SW480 (cell line): ENCODE measurements at regions not wholly inside any gene's neighbourhood (a gene's known extent, or its start where the extent isn't known, plus 50 kb on each side); places are given as distances from the start of the nearest gene placed in this dataset.
"Not testable (repeated sequence)": the region's sequence is repeated elsewhere in the genome, so short reads cannot be mapped to it uniquely, and the experiment has no call there.

Experiments
- DNase-seq: peaks from one replicate; pipeline ENCODE4 v3.0.0-alpha.2; 2016; ENCODE audit warnings: low spot score

GRCh38 chr17:54361073-54361472 lies 538.3 kb downstream of the KIF2B start:
- not testable (repeated sequence) for DNase-seq

- no peak for DNase-seq
Observed at GRCh38 chr17:54368906-54369305, 531.7 kb upstream of the TOM1L1 start.

- no peak for DNase-seq
Observed at GRCh38 chr17:54372069-54372749, 528.4 kb upstream of the TOM1L1 start.

GRCh38 chr17:54373970-54374369 lies 526.7 kb upstream of the TOM1L1 start:
- no peak for DNase-seq

- DNase-seq: not testable (repeated sequence)
Observed at GRCh38 chr17:54376409-54376808, 524.2 kb upstream of the TOM1L1 start.

- DNase-seq: no peak
Observed at GRCh38 chr17:54381482-54381881, 519.2 kb upstream of the TOM1L1 start.

GRCh38 chr17:54404259-54404658 lies 496.4 kb upstream of the TOM1L1 start:
- DNase-seq: no peak

GRCh38 chr17:54405826-54406225 lies 494.8 kb upstream of the TOM1L1 start:
- DNase-seq: no peak

- DNase-seq: no peak
Observed at GRCh38 chr17:54408731-54409130, 491.9 kb upstream of the TOM1L1 start.

GRCh38 chr17:54418467-54418866 lies 482.2 kb upstream of the TOM1L1 start:
- no peak for DNase-seq

GRCh38 chr17:54425671-54426070 lies 475.0 kb upstream of the TOM1L1 start:
- DNase-seq: no peak

GRCh38 chr17:54426296-54426886 lies 474.3 kb upstream of the TOM1L1 start:
- peak; percentile 20 for DNase-seq

- DNase-seq: no peak
Observed at GRCh38 chr17:54435966-54436365, 464.7 kb upstream of the TOM1L1 start.

GRCh38 chr17:54439816-54440215 lies 460.8 kb upstream of the TOM1L1 start:
- no peak for DNase-seq

- no peak for DNase-seq
Observed at GRCh38 chr17:54451051-54451450, 449.6 kb upstream of the TOM1L1 start.

GRCh38 chr17:54452666-54453348 lies 447.8 kb upstream of the TOM1L1 start:
- no peak for DNase-seq

- DNase-seq: no peak
Observed at GRCh38 chr17:54455251-54455868, 445.3 kb upstream of the TOM1L1 start.

GRCh38 chr17:54465443-54465842 lies 435.2 kb upstream of the TOM1L1 start:
- not testable (repeated sequence) for DNase-seq

- no peak for DNase-seq
Observed at GRCh38 chr17:54466875-54467274, 433.8 kb upstream of the TOM1L1 start.

- DNase-seq: no peak
Observed at GRCh38 chr17:54482843-54483242, 417.8 kb upstream of the TOM1L1 start.

- DNase-seq: no peak
Observed at GRCh38 chr17:54493691-54494090, 407.0 kb upstream of the TOM1L1 start.

GRCh38 chr17:54494721-54495715 lies 405.6 kb upstream of the TOM1L1 start:
- no peak for DNase-seq
